Omental fat pad (tissue), 3 donors: ENCODE measurements at regions not wholly inside any gene's neighbourhood (a gene's known extent, or its start where the extent isn't known, plus 50 kb on each side); places are given as distances from the start of the nearest gene placed in this dataset.

ENCODE experiments used
- ATAC-seq: fragments of 150-250 bp; one replicate; pipeline ENCODE4 v1.9.1; 2016; ENCODE audit warnings: mild to moderate bottlenecking, moderate library complexity; ENCODE audit not compliant: low FRiP score
- DNase-seq: peaks from one replicate; pipeline ENCODE4 v3.0.0-alpha.2; 2019; ENCODE audit warnings: low spot score
- TF ChIP-seq, protein P1 (sequence below), 3 donors: fragments of 450-650 bp; IDR thresholded peaks; one replicate each; pipeline ENCODE4 v1.5.1; 2016 to 2017; ENCODE audit warnings: antibody characterized with exemption in 3 of 3, mild to moderate bottlenecking in 3 of 3, moderate library complexity in 2 of 3

- DNase-seq (no peak), ATAC-seq (no peak)
- TF ChIP-seq, protein P1, sequence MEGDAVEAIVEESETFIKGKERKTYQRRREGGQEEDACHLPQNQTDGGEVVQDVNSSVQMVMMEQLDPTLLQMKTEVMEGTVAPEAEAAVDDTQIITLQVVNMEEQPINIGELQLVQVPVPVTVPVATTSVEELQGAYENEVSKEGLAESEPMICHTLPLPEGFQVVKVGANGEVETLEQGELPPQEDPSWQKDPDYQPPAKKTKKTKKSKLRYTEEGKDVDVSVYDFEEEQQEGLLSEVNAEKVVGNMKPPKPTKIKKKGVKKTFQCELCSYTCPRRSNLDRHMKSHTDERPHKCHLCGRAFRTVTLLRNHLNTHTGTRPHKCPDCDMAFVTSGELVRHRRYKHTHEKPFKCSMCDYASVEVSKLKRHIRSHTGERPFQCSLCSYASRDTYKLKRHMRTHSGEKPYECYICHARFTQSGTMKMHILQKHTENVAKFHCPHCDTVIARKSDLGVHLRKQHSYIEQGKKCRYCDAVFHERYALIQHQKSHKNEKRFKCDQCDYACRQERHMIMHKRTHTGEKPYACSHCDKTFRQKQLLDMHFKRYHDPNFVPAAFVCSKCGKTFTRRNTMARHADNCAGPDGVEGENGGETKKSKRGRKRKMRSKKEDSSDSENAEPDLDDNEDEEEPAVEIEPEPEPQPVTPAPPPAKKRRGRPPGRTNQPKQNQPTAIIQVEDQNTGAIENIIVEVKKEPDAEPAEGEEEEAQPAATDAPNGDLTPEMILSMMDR (IDR thresholded peaks at IDR 0.05): no peak
Measured at GRCh38 chr21:39040494-39041110, 142.6 kb downstream of the PSMG1 start.

- ATAC-seq: no peak
- no peak for DNase-seq
- TF ChIP-seq, protein P1 (IDR thresholded peaks at IDR 0.05): no peak
Measured at GRCh38 chr21:39037807-39038405, 145.3 kb downstream of the PSMG1 start.

DNA sequence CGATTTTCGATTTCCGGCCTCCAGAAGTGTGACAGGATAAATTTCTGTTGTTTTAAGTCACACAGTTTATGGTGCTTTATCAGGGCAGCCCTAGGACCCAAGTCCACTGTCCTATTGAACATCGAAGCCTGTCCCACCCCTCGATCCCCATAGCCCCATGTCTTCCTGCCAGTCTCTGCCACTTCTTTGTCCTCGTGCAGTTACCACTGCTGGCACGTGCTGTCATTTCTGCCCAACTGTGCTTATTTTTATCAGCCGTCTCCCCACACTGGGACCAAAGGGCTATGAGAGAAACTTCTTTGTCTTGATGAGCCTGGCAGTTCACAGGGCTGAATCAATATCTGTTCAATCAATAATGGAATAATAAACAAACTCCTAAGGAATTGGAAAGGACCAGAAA lies 146.7 kb downstream of the PSMG1 start:
- no peak for ATAC-seq
- no peak for DNase-seq
- TF ChIP-seq, protein P1 (IDR thresholded peaks at IDR 0.05): no peak

GRCh38 chr21:39034590-39035536 lies 148.4 kb downstream of the PSMG1 start:
- ATAC-seq (no peak), DNase-seq (no peak)
- TF ChIP-seq, protein P1 (IDR thresholded peaks at IDR 0.05): no peak

GRCh38 chr21:39033878-39034589 lies 149.2 kb downstream of the PSMG1 start:
- TF ChIP-seq, protein P1 (IDR thresholded peaks at IDR 0.05): no peak
- DNase-seq: no peak
- ATAC-seq: no peak

DNA sequence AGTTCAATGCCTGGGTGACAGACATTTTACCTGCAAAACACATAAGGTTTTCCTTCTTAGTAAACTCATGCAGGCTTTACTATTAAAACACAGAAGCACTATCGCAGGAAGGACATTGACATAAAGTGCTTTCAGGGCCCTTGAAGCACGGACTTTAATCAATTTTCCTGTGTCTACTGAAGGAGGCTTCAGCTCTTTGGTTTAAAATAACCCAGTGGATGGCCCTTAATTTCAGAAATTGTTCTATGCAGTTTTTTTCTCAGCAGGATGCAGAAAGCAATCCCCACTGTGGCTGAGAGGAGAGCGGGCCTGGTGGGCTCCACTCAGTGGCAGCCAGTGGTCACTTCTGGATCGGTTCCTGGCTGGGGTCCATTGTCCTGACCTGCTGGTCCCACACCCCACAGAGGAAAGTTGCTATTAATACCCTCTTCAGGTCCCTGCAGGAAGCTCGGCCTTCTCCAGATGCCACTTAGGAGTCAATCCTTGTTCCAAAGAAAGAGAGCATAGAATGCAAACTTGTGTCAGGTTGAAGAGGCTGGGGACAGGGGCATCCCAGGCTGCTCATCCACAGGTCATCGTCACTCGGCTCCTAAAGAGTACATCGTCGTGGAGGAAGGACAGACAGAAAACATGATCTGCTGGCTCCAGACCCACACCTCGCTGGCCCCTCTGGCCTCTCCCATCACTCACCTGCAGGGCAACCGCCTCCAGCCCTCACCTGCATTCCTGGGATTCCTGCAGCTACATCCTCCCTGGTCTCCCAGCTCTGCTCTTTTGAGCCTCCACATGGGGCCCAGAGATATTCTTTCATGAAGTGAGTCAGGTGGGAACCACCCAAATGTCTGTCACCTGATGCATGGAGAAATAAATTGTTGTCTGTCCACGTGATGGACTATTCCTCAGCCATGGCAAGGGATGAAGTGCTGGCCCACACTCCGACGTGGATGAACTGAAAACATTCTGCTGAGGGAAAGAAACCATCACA lies 153.1 kb downstream of the PSMG1 start:
- ATAC-seq: no peak
- TF ChIP-seq, protein P1 (IDR thresholded peaks at IDR 0.05): no peak
- no peak for DNase-seq
